22Rv1 (cell line): ENCODE measurements at regions not wholly inside any gene's neighbourhood (a gene's known extent, or its start where the extent isn't known, plus 50 kb on each side); places are given as distances from the start of the nearest gene placed in this dataset.

Experiments used
- H3K27ac ChIP-seq: fragments of 450-650 bp; 2 replicates; pipeline ENCODE4 v1.5.1; 2017
- CTCF ChIP-seq: fragments of 450-650 bp; IDR thresholded peaks from 2 replicates; pipeline ENCODE4 v1.5.1; 2017; ENCODE audit warnings: mild to moderate bottlenecking
- ZFX ChIP-seq: fragments of 450-650 bp; IDR thresholded peaks from 2 replicates; pipeline ENCODE4 v1.6.1; 2017; ENCODE audit warnings: antibody characterized with exemption, borderline replicate concordance

GRCh38 chr3:82050382-82050781, 288.9 kb upstream of the GBE1 start:
- no peak overlapping the region for H3K27ac ChIP-seq
- TF ChIP-seq ZFX: no peak
- no peak for TF ChIP-seq CTCF

- H3K27ac ChIP-seq: no peak overlapping the region
- TF ChIP-seq CTCF (no peak), ZFX (no peak)
Observed at GRCh38 chr3:82048711-82049110, 287.3 kb upstream of the GBE1 start.

GRCh38 chr3:82044930-82045705, 283.7 kb upstream of the GBE1 start:
- TF ChIP-seq ZFX: no peak
- no peak for TF ChIP-seq CTCF
- no peak overlapping the region for H3K27ac ChIP-seq

- TF ChIP-seq CTCF: no peak
- no peak for TF ChIP-seq ZFX
Observed at GRCh38 chr3:82038556-82038955, 277.1 kb upstream of the GBE1 start.

GRCh38 chr3:82033186-82033585, 271.7 kb upstream of the GBE1 start:
- no peak overlapping the region for H3K27ac ChIP-seq
- no peak for TF ChIP-seq CTCF
- TF ChIP-seq ZFX: no peak

More at GRCh38 chr3:82038556-82038955, 277.1 kb upstream of the GBE1 start:
- H3K27ac ChIP-seq: no peak overlapping the region

GRCh38 chr3:82031596-82031995, 270.2 kb upstream of the GBE1 start:
- TF ChIP-seq CTCF (no peak), ZFX (no peak)
- no peak overlapping the region for H3K27ac ChIP-seq

- TF ChIP-seq ZFX (no peak), CTCF (no peak)
- no peak overlapping the region for H3K27ac ChIP-seq
Observed at GRCh38 chr3:82030916-82031315, 269.5 kb upstream of the GBE1 start.
